Urothelium cell line (cell line): ENCODE measurements at regions not wholly inside any gene's neighbourhood (a gene's known extent, or its start where the extent isn't known, plus 50 kb on each side); places are given as distances from the start of the nearest gene placed in this dataset.
A peak's percentile ranks its signal among the peaks of the same experiment; 100 is the strongest.
"Not testable (repeated sequence)": the region's sequence is repeated elsewhere in the genome, so short reads cannot be mapped to it uniquely, and the experiment has no call there.

Experiments
- DNase-seq: peaks from one replicate; pipeline ENCODE4 v3.0.0; 2011; ENCODE audit warnings: low spot score, mixed read lengths
- FAIRE-seq: peaks from 2 replicates; lab custom pipeline; 2011; peaks lifted over from hg19 to GRCh38; lab: Jason Lieb, UNC

- DNase-seq (no peak), FAIRE-seq (no peak)
These were observed 633.1 kb upstream of the CITED2 start for GRCh38 chr6:140007525-140007924.

GRCh38 chr6:140003217-140003616 is 628.8 kb upstream of the CITED2 start:
- no peak for FAIRE-seq
- no peak for DNase-seq

GRCh38 chr6:140002396-140003022 is 628.1 kb upstream of the CITED2 start:
- FAIRE-seq = no peak
- DNase-seq = no peak

- DNase-seq = no peak
- FAIRE-seq = no peak
These were observed 627.4 kb upstream of the CITED2 start for GRCh38 chr6:140001821-140002341.

GRCh38 chr6:140001005-140001404 is 626.6 kb upstream of the CITED2 start:
- FAIRE-seq (no peak), DNase-seq (no peak)

- not testable (repeated sequence) for FAIRE-seq, DNase-seq
These were observed 625.2 kb upstream of the CITED2 start for GRCh38 chr6:139999661-140000060.

GRCh38 chr6:139998478-139998877 is 624.0 kb upstream of the CITED2 start:
- not testable (repeated sequence) for FAIRE-seq

GRCh38 chr6:139996253-139996834 is 621.9 kb upstream of the CITED2 start:
- FAIRE-seq = peak; percentile 82

More at GRCh38 chr6:139998478-139998877, 624.0 kb upstream of the CITED2 start:
- DNase-seq = not testable (repeated sequence)

GRCh38 chr6:139994998-139995397 is 620.5 kb upstream of the CITED2 start:
- no peak for DNase-seq
- no peak for FAIRE-seq

More at GRCh38 chr6:139996253-139996834, 621.9 kb upstream of the CITED2 start:
- DNase-seq = peak; percentile 69

- DNase-seq (no peak), FAIRE-seq (no peak)
These were observed 616.5 kb upstream of the CITED2 start for GRCh38 chr6:139990856-139991465.

- DNase-seq (no peak), FAIRE-seq (no peak)
These were observed 615.7 kb upstream of the CITED2 start for GRCh38 chr6:139990026-139990686.

- FAIRE-seq (no peak), DNase-seq (no peak)
These were observed 614.2 kb upstream of the CITED2 start for GRCh38 chr6:139988685-139989084.

- no peak for DNase-seq
- FAIRE-seq = no peak
These were observed 612.6 kb upstream of the CITED2 start for GRCh38 chr6:139987091-139987490.

- DNase-seq = no peak
- FAIRE-seq = no peak
These were observed 610.9 kb upstream of the CITED2 start for GRCh38 chr6:139985236-139985815.

GRCh38 chr6:139984317-139984716 is 609.9 kb upstream of the CITED2 start:
- FAIRE-seq = no peak
- no peak for DNase-seq

GRCh38 chr6:139983555-139984276 is 609.3 kb upstream of the CITED2 start:
- DNase-seq (no peak), FAIRE-seq (peak; percentile 63)

- DNase-seq (no peak), FAIRE-seq (no peak)
These were observed 608.3 kb upstream of the CITED2 start for GRCh38 chr6:139982652-139983295.

GRCh38 chr6:139982195-139982594 is 607.7 kb upstream of the CITED2 start:
- DNase-seq (no peak), FAIRE-seq (no peak)

- FAIRE-seq (no peak), DNase-seq (peak; percentile 30)
These were observed 607.3 kb upstream of the CITED2 start for GRCh38 chr6:139981768-139982181.

GRCh38 chr6:139981066-139981624 is 606.7 kb upstream of the CITED2 start:
- FAIRE-seq (no peak), DNase-seq (no peak)
